Stimulated activated CD8-positive, alpha-beta memory T cell treated with anti-CD3 and anti-CD28 coated beads, Interleukin-4, amount 100 ng/mL, for 24 hours (primary cell): ENCODE measurements at regions not wholly inside any gene's neighbourhood (a gene's known extent, or its start where the extent isn't known, plus 50 kb on each side); places are given as distances from the start of the nearest gene placed in this dataset.
"Not testable (repeated sequence)": the region's sequence is repeated elsewhere in the genome, so short reads cannot be mapped to it uniquely, and the experiment has no call there.

ENCODE experiments used
- DNase-seq: peaks from one replicate; pipeline ENCODE4 v3.0.0-alpha.2; 2020; ENCODE audit warnings: low read depth

DNA sequence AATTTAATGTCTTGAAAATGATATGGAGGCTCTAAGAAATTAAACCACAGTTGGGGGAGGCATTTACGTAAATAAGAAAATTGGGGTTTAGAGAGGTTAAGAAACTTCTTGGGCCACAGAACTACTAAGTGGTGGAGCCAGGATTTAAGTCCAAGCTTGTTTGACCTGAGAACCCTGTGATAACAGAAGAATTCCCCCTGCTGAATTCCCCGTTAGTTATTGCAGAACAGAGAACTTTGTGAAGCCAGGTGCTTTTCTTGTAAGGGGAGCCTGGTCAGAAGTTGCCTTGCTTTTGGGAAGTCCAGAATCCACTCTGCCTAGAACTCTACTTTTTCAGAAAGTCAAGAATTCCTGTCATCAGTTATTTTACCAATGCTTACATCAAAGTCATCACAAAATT, 309.3 kb upstream of the SEMA6A start:
- DNase-seq, result no peak

DNA sequence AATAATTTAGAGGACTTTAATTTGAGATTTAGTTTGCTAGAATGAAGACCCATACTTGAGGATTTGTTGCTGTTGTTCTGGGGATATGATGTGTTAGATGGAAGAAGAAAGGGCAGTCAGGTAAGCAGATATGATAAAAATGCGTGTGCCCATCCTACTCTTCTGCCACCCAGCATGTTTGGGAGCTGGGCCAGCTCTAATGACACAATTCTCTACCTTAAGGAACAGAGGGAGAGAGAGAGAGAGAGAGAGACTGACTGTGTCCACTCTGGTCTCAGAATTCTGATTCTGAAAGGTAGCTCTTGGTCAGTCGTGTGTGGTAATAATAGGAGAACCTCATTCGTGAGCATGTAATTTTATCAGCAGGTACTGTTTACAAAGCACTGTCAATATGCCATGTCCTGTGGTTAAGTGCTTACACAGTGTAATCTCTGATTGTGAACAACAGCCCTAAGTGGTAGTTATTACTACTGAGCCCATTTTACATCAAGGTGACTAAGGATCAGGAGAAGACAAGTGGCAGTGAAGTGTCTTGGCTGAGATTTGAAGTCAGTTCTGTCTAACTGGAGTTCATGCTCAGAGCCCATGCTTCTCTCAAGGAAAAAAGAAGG, 307.4 kb upstream of the SEMA6A start:
- no peak for DNase-seq

DNA sequence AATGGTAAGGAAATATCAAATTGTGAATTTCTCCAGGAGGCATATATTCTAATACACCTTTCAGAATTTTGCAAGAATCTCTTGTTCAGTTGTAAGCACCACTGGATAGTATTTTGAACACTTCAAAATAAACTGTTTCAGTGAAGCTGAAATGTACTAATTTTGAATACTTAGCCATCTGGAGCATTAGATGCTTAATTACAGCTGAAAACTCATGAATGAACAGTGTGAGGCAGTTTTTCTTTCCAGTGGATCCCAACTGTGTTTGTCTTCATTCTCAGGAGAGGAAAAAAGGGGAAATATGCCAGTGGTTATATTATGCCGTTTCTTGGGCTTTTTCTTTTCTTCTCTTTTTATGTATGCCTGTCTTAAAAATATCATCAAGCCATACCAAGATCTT, 306.0 kb upstream of the SEMA6A start:
- DNase-seq, result no peak

DNA sequence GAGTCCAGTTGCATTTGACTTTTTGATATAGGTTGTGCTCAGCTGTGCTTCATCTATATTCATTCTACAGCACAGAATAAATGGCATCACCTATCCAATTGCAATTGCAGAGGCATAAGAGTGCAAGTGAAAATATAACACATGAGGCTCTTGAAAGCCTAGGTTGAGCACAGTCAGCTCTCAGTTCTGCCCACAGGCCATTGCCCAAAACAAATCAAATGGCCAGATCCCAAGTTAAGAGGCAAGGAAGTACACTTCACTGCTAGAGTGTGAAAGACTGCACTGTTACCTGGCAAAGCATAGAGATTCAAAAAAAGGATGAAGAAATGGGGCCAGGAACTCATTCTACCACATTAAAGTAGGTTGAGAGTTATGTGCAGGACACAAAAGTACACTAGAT, 305.5 kb upstream of the SEMA6A start:
- no peak for DNase-seq

DNA sequence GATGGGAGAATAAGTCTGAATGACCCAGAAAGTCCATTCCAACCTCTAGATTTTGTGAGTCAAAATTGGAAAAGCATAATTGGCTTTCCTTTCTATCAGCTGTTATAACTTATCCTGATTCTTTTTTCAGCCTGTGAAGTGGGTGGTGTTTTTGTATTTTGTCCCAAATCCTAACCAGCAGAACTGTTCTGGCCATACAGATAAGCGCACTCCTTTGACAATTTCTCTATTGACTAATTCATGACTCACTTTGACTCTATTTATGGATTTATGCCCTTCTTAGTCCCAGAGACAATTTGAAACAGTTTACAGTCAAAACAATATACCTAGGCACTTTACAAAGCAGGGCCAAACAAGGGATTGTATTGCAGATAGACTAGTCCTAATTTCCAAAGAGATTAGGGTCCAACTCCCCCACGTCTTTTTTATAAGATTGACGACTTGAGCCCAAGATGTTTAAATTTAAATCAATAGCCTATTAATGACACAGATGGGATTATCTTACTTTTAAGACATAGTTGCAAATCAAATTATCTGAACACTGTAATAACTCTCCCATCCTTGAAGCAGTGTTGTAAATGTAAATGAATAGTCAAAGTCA, 301.7 kb upstream of the SEMA6A start:
- no peak for DNase-seq

DNA sequence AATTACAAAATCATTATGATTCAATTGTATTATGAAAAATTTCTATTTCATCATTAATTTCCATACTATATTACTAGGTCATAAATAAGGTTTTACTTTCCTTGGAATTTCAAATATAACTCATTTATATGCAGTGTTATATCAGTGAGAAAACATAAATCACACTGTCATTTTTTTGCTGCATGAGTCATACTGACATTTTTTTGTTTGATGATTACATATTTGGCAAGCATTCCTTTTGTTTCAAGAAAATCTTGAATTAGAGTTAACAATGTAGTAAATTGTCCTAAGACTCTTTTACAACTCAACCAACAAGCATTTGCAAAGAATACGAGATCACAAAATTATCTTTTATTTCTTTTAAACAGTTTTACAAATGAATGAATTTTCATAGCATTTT, 298.4 kb upstream of the SEMA6A start:
- DNase-seq, result no peak

DNA sequence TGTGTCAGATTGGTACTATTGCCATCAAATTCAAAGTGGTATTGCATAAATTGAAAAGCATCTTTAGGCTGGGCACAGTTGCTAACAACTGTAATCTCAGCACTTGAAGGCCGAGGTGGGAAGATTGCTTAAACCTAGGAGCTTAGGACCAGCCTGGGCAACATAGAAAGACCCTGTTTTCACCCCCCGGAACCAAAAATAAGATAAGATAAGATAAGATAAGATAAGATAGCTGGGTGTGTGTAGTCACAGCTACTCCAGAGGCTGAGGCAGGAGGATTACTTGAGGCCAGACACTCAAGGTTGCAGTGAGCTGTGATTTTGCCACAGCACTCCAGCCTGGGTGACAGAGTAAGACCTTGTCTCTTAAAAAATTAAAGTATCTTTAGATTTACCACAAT, 297.9 kb upstream of the SEMA6A start:
- no peak for DNase-seq

DNA sequence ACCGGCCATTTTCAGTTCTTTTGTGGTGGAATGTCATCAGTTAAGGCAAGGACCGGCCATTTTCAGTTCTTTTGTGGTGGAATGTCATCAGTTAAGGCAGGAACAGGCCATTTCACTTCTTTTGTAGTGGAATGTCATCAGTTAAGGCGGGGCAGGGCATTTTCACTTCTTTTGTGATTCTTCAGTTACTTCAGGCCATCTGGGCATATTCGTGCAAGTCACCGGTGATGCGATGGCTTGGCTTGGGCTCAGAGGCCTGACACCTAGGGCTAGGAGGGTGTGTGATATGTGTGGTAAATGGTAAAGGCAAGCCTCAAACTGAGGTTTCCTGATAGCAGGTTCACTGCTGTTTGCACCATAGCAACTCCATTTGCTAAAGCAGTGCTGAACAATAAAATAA, 293.2 kb upstream of the SEMA6A start:
- not testable (repeated sequence) for DNase-seq

DNA sequence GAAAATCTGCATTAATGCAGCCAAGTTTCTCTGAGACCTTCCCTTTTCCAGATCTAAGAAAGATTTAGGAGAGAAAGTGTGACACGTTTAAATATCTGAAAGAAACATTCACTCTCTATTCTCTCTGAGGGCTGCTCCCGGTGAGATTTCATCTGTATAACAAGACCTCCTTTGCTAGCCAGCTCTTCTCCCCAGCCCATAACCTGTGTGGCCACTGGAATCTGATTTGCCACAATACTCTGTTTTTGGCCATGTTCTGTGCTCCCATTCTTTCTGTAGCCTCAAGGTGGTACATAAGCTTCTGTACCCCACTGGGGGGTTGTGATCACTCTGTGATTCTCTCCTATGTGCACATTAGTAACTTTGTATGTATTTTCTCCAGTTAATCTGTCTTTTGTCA, 291.0 kb upstream of the SEMA6A start:
- no peak for DNase-seq

DNA sequence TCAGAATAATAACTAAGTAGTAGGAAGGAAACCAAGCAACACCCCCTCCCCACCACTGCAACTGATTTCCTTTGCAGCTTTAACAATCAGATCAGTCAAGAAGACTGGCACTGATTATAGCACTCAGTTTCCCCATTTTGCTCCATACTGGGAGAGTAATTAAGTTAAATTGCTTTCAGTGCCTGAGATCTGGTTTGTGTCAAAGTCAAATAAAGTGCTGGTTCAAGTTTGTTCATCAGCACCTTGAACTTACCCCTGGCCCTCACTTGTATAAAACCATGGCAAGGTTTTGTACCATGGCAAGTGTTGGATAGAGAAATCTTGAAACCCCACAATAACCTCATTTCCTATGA, 290.2 kb upstream of the SEMA6A start:
- no peak for DNase-seq

DNA sequence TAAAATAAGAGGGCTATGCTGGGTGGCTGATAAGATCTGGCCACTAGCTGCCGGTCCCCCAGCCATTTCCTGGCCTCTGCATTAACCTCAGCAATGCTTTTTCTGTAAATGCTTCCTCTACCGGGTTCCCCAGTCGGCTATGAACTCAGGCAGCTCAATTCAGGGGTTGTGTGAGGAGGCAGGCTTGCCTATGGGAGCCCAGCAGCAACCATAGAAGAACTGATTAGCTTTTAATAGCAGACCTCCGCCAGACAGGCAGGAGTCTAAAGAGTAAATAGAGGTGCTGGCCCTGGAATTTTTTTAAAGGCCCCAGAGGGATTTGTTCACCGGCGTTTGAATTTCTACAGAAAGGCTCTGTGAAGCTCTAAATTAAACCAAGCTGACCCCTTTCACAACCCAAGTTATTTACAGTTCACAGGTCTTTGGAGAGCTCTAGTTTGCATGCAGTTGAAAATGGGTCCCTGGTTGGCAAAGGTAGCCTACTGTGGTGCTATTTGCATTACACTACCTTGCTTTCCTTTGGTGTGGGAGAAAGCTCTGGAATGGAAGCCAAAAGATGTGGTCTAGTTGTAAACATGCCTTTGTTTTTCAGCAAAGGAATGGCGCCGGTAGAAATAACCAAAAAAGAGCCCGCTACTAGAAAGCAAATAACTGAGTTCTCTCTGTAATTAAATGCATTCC, 289.7 kb upstream of the SEMA6A start:
- DNase-seq, result no peak

DNA sequence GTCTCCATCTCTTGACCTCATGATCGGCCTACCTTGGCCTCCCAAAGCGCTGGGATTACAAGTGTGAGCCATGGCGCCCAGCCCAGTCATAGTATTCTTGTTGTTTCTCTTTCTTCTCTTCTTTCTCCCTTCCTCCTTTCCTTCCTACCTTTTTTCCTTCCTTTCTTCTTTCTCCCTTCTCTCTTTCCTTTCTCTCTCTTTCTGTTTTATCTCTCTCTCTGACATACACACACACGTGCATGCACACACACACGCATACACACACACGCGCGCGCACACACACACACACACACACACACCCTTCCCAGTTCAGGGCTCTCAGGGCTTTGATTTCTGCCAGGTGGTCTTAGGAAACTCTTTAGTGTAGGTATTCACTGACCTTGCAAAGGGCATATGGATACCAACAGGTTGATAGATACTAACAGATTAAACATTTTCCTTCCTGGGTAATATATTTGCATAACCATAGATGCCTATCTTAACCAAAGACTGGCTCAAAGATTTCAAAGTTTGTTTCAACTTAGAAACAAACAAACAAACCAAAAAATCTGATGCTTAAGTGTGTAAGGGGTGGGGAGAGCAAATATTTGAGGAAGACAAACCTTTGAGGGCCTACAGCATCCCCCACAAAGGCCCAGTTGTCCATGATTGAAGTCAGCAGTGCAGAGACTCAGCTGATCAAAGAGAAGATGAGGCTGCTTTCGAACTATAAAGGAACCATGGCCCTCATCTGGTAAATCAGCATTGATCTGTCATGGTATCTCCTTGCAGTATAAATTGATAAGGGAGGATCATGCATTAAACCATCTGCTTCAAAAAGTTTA, 288.2 kb upstream of the SEMA6A start:
- no peak for DNase-seq

DNA sequence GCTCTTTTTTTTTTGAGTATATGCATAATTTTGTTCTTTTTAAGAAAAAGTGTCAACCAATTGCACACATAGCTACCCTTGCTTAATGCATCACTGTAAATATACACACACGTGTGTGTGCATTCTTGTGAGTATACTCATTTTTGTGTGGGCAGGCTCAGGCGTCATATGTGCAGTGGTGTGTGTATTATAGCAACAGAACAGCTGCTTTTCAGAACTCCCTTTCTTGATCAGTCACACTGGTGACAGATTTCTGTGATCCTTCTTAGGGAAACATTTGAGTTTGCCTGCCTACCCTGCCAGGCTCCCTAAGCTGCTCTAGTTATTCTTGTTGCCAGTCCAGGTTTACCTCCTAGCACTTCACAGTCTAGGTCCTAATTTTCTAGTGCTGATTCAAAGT, 287.0 kb upstream of the SEMA6A start:
- no peak for DNase-seq

DNA sequence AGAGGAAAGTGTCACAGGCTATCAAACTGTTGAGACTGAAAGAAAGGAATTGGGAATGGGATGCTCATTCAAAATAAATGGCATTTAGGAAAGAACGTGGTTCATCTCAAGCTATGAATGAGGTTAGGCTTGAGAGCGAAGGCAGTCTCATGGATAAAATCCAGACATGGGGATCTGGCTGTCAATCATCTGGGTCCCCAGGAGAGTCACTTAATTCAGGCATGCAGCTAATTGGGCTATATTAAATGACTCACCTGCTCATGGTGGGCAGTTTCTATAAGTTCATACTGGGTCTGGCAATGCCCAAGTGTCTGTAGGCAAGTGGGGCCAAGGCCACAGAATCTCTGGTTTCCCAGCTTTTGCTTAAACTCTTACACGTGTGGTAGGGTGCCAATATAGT, 286.5 kb upstream of the SEMA6A start:
- DNase-seq, result no peak

DNA sequence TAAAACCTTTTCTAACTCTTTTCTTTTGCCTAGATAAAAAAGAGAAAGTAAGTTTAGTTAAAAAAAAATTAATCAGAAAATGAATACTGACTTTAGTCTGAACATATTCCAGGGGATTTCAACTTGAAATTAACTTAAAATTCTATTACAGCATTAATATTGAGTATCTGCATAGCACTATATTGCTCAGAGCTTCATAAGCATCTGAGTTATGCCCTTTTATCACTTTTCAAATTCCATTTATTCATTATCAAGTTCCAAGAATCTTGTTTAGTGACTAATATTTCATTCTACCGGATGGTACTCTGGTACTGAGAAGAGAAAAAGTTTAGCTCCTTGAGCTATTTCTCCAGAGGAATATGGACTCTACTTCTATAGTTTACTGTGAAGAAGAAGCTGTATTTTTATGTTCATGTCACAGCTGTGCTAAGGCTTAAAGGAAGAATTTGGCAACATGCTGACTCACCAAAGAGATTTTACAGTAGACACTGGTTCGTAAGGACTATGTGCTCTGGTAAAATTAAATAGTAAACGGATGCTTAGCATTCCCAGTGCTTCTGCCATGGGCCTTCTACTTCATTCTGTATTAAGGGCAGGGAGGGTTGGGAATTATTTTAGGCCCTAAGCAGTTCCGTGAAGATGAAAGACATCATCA, 285.2 kb upstream of the SEMA6A start:
- DNase-seq, result no peak

DNA sequence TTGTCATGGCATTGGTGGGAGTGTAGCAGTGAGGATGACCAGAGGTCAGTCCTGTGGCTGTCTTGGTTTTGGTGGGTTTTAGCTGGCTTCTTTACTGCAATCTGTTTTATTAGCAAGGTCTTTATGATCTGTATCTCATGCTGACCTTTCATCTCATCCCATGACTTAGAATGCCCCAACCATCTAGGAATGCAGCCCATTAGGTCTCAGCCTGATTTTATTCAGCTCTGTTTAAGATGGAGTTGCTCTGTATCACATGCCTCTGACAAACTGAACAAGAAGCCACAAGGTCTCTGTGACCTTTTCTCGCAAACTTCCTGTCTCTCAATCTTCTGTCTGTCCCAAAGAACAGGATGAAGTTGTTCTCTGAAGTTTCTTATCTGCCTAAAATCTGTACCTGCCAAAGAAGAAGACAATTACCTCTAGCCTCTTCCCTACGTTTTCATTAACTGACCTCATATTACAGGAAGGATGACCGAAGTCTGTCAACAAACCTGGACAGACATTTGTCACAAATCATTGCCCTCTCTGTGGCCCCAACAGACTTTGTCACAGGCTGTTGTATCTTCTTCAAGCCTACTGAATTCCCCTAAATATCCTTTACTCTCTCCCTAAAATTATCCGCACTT, 284.2 kb upstream of the SEMA6A start:
- DNase-seq, result no peak

DNA sequence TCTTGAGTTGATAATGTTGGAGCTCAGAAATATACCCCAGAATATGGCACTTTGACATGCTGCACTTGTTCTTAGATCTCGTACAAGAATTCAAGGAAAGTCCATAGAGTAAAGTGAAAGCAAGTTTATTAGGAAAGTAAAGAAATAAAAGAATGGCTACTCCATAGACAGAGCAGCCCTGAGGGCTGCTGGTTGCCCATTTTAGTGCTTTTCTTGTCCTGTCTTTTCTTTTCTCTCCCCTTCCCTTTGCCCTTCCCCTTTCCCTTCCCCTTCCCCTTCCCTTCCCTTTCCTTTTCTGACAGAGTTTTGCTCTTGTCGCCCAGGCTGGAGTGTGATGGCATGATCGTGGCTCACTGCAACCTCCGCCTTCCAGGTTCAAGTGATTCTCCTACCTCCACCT, 283.4 kb upstream of the SEMA6A start:
- DNase-seq, result not testable (repeated sequence)

DNA sequence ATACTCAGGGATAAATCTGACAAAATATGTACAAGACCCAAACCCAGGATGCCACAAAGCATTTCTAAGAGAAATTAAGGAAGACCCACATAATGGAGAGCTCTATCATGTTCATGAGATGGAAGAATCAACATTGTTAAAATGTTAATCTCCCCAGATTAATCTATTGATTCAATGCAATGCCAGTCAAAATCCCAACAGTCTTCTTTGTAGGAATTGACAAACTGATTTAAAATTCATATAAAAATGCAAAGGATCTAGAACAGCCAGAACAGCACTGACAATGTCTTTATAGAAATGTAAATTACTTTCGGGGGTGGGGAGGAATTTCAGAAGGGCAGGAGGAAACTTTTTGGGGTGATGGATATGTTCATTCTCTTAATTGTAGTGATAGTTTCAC, 281.6 kb upstream of the SEMA6A start:
- DNase-seq, result no peak

DNA sequence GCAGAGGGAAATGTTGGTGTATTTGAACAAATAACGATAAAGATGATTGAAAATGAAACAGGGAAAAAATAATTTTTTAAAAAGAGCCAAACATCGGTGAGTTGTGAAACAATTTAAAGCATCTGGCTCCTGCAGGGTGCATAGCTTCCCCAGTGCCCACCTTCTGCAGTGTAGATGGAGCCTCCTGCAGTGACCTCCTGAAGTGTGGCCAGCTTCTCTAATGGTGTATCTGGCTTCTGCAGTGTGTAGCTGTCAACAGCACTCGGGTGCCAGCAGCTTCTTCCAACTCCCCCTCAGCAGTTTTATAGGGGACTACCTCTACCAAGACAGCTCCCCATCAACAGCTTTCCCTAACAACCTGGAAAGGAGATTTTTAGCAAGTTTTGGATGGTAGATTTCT, 279.4 kb upstream of the SEMA6A start:
- no peak for DNase-seq

DNA sequence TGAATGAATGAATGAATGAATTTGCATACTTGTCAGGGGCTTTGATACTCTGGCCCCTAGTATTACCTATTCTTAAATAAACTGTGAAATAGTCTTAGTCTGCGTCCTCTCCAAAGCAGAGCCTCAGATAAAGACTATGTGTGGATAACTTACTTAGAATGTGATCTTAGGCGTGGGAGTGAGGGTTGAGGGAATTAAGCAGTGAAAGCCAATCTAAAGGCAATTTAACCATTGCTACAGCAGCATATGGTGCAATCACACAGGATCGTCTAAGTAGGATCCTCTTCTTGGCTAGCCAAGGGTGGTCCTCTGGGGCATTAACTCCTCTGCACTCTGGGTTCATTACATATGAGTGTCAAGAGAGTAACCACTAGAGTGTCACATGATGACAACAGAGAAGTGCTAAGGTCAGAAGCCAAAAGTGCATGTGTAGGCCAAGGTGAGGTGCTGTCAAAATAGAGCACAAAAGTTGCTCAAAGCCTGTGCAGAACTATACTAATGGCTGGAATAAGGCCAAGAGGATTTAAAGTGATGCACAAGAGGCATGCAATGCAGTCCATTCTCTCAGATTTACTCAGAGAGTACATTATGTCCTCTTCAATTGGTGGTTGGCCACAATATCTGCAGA, 274.4 kb upstream of the SEMA6A start:
- no peak for DNase-seq

DNA sequence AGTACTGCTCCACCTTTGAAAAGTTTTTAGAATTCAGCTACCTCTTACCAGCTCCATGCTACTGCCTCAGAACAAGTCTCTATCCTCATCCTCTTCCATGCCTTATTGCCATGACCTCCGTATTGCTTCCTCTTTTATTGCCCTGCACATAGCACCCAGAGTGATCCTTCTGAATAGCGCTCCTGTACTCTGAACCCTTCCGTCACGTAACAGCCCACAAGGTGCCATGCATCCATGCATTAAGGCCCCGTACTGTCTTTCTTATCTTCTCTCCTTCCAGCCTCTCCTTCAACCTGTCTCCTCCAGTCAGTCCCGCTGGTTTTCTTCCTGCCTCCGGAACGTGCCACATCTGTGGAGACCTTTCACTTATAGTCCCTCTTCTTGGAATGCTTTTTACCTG, 273.3 kb upstream of the SEMA6A start:
- DNase-seq, result no peak

DNA sequence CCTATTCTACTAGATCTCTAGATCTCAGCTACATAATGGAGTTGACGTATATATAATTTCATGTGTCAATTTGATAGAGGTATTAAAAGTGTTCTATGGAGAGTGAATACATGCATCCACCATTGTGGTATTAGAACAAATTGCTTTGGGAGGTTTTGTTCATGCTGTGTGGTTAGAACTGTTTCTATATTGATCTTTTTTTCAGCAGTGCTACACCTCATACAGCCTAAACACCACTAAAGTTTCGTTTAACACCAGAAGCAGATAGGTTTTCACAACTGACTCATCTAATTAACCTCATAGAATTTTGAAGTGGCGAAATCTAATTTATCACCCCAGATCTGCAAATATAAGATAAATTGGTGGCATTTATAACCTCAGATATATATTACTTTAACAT, 269.4 kb upstream of the SEMA6A start:
- no peak for DNase-seq
